Activated CD8-positive, alpha-beta T cell treated with anti-CD3 and anti-CD28 coated beads, Interleukin-2, amount 10 ng/mL, durations not matched to agents 7 days and 5 days (primary cell): ENCODE measurements at regions not wholly inside any gene's neighbourhood (a gene's known extent, or its start where the extent isn't known, plus 50 kb on each side); places are given as distances from the start of the nearest gene placed in this dataset.

ENCODE experiments used
- ATAC-seq: fragments of 150-1000 bp; cut with Tn5 transposase; one replicate; pipeline ENCODE4 v1.10.0; 2021; ENCODE audit warnings: moderate library complexity
- CTCF ChIA-PET: fragments of 350-600 bp; sonication (Branson Sonifier 250); formaldehyde crosslinking; loops from one replicate; lab custom pipeline; 2021; ENCODE audit warnings: antibody characterized with exemption; lab: Charles Lee
- POLR2A ChIA-PET: fragments of 350-600 bp; sonication (Branson Sonifier 250); formaldehyde crosslinking; loops from one replicate; lab custom pipeline; 2021; ENCODE audit warnings: antibody characterized with exemption; lab: Charles Lee
- DNase-seq: peaks from one replicate; pipeline ENCODE4 v3.0.0-alpha.2; 2020
- H3K27ac Mint-ChIP-seq: one replicate; pipeline ENCODE4 v1.8.0; 2021; ENCODE audit warnings: mild to moderate bottlenecking, mixed read lengths
- H3K27me3 Mint-ChIP-seq: one replicate; pipeline ENCODE4 v1.8.0; 2021; ENCODE audit warnings: low read depth, mixed read lengths
- H3K36me3 Mint-ChIP-seq: one replicate; pipeline ENCODE4 v1.8.0; 2021; ENCODE audit warnings: low read depth, mixed read lengths
- H3K4me1 Mint-ChIP-seq: one replicate; pipeline ENCODE4 v1.8.0; 2021; ENCODE audit warnings: low read depth, mixed read lengths
- H3K4me3 Mint-ChIP-seq: one replicate; pipeline ENCODE4 v1.8.0; 2021; ENCODE audit warnings: mild to moderate bottlenecking, mixed read lengths
- H3K9me3 Mint-ChIP-seq: one replicate; pipeline ENCODE4 v1.8.0; 2022; ENCODE audit warnings: mixed read lengths; ENCODE audit not compliant: insufficient read depth

GRCh38 chr14:82079553-82079952, 545.9 kb upstream of the SEL1L start:
- ChIA-PET POLR2A (no interaction called here), CTCF (no interaction called here)
- Mint-ChIP-seq H3K9me3 (no peaks in the 10 kb centered on the region), H3K4me3 (no peak overlapping the region), H3K4me1 (no peaks in the 10 kb centered on the region), H3K27me3 (no peaks in the 10 kb centered on the region), H3K36me3 (no peaks in the 10 kb centered on the region), H3K27ac (no peak overlapping the region)
- DNase-seq (no peak), ATAC-seq (no peak)

- Mint-ChIP-seq H3K27ac (no peak overlapping the region), H3K4me1 (no peaks in the 10 kb centered on the region)
- CTCF ChIA-PET = no interaction called here
These were observed 546.7 kb upstream of the SEL1L start for GRCh38 chr14:82080370-82080769.

GRCh38 chr14:82084813-82085212, 551.2 kb upstream of the SEL1L start:
- no peaks in the 10 kb centered on the region for H3K4me1 Mint-ChIP-seq
- H3K4me3 Mint-ChIP-seq = no peak overlapping the region
- DNase-seq (no peak), ATAC-seq (no peak)
- H3K9me3 Mint-ChIP-seq = no peaks in the 10 kb centered on the region
- H3K27me3 Mint-ChIP-seq = no peaks in the 10 kb centered on the region
- H3K27ac Mint-ChIP-seq = no peak overlapping the region
- no peaks in the 10 kb centered on the region for H3K36me3 Mint-ChIP-seq
- ChIA-PET CTCF (no interaction called here), POLR2A (no interaction called here)

More at GRCh38 chr14:82080370-82080769, 546.7 kb upstream of the SEL1L start:
- H3K4me3 Mint-ChIP-seq = no peak overlapping the region
- H3K9me3 Mint-ChIP-seq = no peaks in the 10 kb centered on the region
- ATAC-seq (no peak), DNase-seq (no peak)
- no peaks in the 10 kb centered on the region for H3K36me3 Mint-ChIP-seq
- POLR2A ChIA-PET = no interaction called here
- H3K27me3 Mint-ChIP-seq = no peaks in the 10 kb centered on the region

DNA sequence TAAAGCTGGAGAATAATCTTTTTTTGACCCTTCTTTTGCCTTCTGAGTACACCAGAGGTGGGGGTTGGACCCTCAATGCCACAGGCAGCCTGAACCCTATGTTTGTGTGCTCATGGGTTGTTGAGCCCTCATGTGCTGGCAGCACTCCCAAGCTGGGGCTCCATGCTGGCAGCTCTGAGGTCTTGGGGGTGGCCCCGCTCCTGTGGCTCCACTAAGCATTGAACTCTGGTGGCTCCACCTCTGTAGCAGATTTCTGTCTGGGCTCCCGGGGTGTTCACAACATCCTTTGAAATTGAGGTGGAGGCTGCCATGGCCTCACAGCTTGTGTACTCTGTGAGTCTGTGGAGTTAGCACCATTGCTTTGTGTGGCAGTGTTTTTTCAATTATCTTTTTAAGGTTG, 557.4 kb upstream of the SEL1L start:
- Mint-ChIP-seq H3K4me1 (no peaks in the 10 kb centered on the region), H3K4me3 (no peak overlapping the region), H3K36me3 (no peaks in the 10 kb centered on the region), H3K9me3 (no peaks in the 10 kb centered on the region), H3K27me3 (no peaks in the 10 kb centered on the region), H3K27ac (no peak overlapping the region)
- ATAC-seq = no peak
- ChIA-PET POLR2A (no interaction called here), CTCF (no interaction called here)
- DNase-seq = no peak

DNA sequence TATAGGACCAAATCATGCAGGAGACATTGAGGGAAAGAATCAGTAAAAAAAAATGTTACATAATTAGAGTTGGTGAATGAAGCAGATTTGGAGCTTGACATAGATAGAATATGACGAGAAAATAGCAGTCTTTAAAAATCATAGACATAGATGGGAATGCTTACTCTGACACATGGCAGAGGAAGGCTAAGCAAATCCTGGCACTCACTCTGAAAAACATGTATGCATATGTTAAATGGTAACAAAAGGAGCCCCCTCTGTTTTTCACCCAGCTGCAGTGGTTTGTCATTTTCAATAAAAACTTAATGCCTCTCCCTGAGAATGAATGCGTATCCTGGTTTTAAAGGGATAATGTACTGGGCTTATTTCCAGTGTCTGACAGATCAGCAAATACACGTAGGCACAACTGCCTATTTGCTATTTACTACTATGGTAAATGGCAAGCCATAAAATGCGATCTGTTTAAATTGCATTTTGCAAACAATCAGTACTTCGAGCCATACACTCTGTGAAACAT, 561.2 kb upstream of the SEL1L start:
- DNase-seq (no peak), ATAC-seq (no peak)
- Mint-ChIP-seq H3K36me3 (no peaks in the 10 kb centered on the region), H3K9me3 (no peaks in the 10 kb centered on the region), H3K4me1 (no peaks in the 10 kb centered on the region), H3K27ac (no peak overlapping the region), H3K4me3 (no peak overlapping the region), H3K27me3 (no peaks in the 10 kb centered on the region)
- ChIA-PET CTCF (no interaction called here), POLR2A (no interaction called here)

DNA sequence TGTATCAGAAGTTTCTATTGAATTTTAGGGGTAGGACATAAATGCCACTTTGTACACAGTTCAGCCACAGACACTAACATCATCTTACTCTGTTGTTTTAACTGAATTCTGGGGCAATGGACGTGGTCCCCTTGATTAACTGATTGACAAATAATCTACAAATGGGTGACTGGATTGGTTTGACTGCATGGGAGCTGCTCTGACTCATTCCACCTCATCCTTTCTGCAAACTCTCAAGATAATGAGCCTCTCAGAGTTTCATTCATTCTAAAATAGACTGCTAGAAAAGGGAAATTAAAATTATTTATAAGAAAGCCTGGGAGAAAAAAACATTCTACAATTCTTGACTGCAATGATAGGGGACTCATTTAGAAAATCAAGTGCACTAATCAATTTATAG, 570.4 kb upstream of the SEL1L start:
- Mint-ChIP-seq H3K4me1 (no peaks in the 10 kb centered on the region), H3K36me3 (no peaks in the 10 kb centered on the region), H3K9me3 (no peaks in the 10 kb centered on the region), H3K27me3 (no peaks in the 10 kb centered on the region), H3K4me3 (no peak overlapping the region), H3K27ac (no peak overlapping the region)
- POLR2A ChIA-PET = no interaction called here
- ATAC-seq = no peak
- DNase-seq = no peak
- CTCF ChIA-PET = no interaction called here

DNA sequence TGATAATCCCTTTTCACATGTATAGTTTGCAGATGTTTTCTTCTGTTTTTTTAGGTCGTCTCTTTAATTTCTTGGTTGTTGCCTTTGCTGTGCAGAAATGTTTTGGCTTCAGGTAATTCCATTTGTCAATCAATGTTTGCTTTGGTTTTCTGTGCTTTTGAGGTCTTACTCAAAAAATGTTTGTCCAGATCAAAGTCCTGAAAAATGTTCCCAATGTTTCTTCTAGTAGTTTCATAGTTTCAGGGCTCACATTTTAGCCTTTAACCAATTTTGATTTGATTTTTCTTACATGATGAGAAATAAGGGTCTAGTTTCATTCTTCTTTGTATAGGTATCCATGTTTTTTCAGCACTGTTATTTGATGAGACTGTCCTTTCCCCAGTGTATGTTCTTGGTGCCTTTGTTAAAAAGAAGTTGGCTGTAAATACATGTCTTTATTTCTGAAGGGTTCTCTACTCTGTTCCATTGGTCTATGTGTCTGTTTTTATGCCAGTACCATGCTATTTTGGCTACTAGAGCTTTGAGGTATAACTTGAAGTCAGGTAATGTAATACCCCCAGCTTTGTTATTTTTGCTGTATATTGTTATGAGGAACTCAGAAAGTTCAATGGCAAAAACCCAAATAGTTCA, 578.7 kb upstream of the SEL1L start:
- POLR2A ChIA-PET = no interaction called here
- Mint-ChIP-seq H3K27ac (no peak overlapping the region), H3K36me3 (no peaks in the 10 kb centered on the region), H3K4me3 (no peak overlapping the region), H3K27me3 (no peaks in the 10 kb centered on the region), H3K9me3 (no peaks in the 10 kb centered on the region), H3K4me1 (no peaks in the 10 kb centered on the region)
- no peak for DNase-seq
- ATAC-seq = no peak
- CTCF ChIA-PET = no interaction called here

- Mint-ChIP-seq H3K4me1 (no peaks in the 10 kb centered on the region), H3K4me3 (no peak overlapping the region), H3K27me3 (no peaks in the 10 kb centered on the region), H3K36me3 (no peaks in the 10 kb centered on the region), H3K9me3 (no peaks in the 10 kb centered on the region), H3K27ac (no peak overlapping the region)
- CTCF ChIA-PET = no interaction called here
- no peak for ATAC-seq
- DNase-seq = no peak
- POLR2A ChIA-PET = no interaction called here
These were observed 579.4 kb upstream of the SEL1L start for GRCh38 chr14:82113007-82113406.

- ATAC-seq (no peak), DNase-seq (no peak)
- Mint-ChIP-seq H3K27me3 (no peaks in the 10 kb centered on the region), H3K9me3 (no peaks in the 10 kb centered on the region), H3K4me1 (no peaks in the 10 kb centered on the region), H3K27ac (no peak overlapping the region), H3K36me3 (no peaks in the 10 kb centered on the region), H3K4me3 (no peak overlapping the region)
- ChIA-PET POLR2A (no interaction called here), CTCF (no interaction called here)
These were observed 580.1 kb upstream of the SEL1L start for GRCh38 chr14:82113710-82114109.

- no peak overlapping the region for H3K4me3 Mint-ChIP-seq
- ChIA-PET POLR2A (no interaction called here), CTCF (no interaction called here)
- H3K27me3 Mint-ChIP-seq = no peaks in the 10 kb centered on the region
- DNase-seq = no peak
- no peaks in the 10 kb centered on the region for H3K36me3 Mint-ChIP-seq
- no peaks in the 10 kb centered on the region for H3K4me1 Mint-ChIP-seq
- H3K9me3 Mint-ChIP-seq = no peaks in the 10 kb centered on the region
- no peak for ATAC-seq
- no peak overlapping the region for H3K27ac Mint-ChIP-seq
These were observed 583.1 kb upstream of the SEL1L start for GRCh38 chr14:82116721-82117120.

GRCh38 chr14:82122655-82123054, 589.0 kb upstream of the SEL1L start:
- Mint-ChIP-seq H3K27ac (no peak overlapping the region), H3K9me3 (peaks cover 8% of the 10 kb centered on the region), H3K4me3 (no peak overlapping the region), H3K4me1 (no peaks in the 10 kb centered on the region), H3K36me3 (no peaks in the 10 kb centered on the region), H3K27me3 (no peaks in the 10 kb centered on the region)
- ChIA-PET CTCF (no interaction called here), POLR2A (no interaction called here)
- no peak for ATAC-seq
- DNase-seq = no peak

- no peak overlapping the region for H3K27ac Mint-ChIP-seq
- no peaks in the 10 kb centered on the region for H3K36me3 Mint-ChIP-seq
- ChIA-PET POLR2A (no interaction called here), CTCF (no interaction called here)
- no peaks in the 10 kb centered on the region for H3K27me3 Mint-ChIP-seq
- ATAC-seq (no peak), DNase-seq (no peak)
- H3K4me1 Mint-ChIP-seq = no peaks in the 10 kb centered on the region
- no peak overlapping the region for H3K4me3 Mint-ChIP-seq
- H3K9me3 Mint-ChIP-seq = peaks cover 8% of the 10 kb centered on the region
These were observed 590.9 kb upstream of the SEL1L start for GRCh38 chr14:82124511-82124910.

DNA sequence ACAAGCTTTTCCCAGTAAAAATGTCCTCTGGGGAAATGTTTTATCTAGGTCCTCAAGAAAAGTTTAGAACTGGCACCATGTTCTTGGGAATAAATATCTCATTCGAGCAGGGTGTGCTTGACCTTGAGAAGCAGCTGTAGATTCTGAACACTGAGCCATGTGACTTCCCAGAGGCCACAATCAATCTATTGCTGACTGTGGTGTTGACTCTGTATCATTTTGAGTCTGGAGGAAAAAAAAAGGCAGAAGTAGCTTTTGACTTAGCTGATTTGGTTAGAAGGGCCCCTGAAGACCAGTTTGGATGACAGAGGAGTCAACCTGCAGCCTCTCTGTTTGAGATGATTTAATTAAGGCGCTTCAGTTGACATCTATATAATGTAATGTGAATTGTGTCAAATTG, 592.4 kb upstream of the SEL1L start:
- H3K27me3 Mint-ChIP-seq = no peaks in the 10 kb centered on the region
- peaks cover 8% of the 10 kb centered on the region for H3K9me3 Mint-ChIP-seq
- no peak overlapping the region for H3K4me3 Mint-ChIP-seq
- DNase-seq (no peak), ATAC-seq (no peak)
- CTCF ChIA-PET = no interaction called here
- POLR2A ChIA-PET = no interaction called here
- H3K36me3 Mint-ChIP-seq = no peaks in the 10 kb centered on the region
- H3K4me1 Mint-ChIP-seq = no peaks in the 10 kb centered on the region
- no peak overlapping the region for H3K27ac Mint-ChIP-seq
